ENCODE measurements at regions not wholly inside any gene's neighbourhood (a gene's known extent, or its start where the extent isn't known, plus 50 kb on each side); places are given as distances from the start of the nearest gene placed in this dataset.

DNA sequence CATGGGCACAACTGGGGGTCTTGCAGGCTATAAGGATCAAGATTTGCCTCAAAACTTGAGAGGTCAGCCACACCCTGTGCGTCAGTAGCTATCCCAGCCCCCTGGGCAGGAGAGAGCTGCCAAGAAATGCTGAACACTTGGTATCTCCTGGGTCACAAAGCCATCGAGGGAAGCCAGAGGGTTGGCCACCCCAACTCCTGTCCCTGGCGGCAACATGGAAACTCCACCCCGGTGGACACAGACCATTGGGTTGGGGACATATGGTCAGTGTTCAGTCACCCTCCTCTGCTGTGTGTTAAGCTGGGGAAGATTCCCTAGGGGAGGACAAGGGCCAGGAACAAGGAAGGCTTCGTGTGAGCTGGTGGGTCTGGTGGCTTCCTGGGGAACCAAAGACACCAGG lies 140.6 kb downstream of the C5orf15 start:
- DNase-seq, result no peak

DNA sequence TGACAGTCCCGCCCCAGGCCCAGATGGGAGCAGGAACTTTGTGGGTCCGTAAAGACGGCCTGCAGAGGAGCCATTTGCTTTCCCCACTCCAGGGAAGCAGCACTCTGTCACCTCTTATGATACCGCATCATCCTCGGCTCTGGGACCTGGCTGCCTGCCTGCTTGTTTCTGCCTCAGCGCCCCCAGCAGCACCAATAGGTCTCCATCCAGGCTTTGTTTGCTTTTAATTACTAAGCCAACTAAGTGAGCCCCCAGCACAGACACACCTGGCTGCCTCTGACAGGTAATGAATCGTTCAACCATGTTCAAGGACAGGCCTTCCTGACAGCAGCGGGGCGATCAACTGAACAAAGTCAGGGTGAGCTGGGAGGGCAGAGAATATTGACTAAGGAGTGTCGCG lies 141.4 kb downstream of the C5orf15 start:
- DNase-seq, result no peak

DNA sequence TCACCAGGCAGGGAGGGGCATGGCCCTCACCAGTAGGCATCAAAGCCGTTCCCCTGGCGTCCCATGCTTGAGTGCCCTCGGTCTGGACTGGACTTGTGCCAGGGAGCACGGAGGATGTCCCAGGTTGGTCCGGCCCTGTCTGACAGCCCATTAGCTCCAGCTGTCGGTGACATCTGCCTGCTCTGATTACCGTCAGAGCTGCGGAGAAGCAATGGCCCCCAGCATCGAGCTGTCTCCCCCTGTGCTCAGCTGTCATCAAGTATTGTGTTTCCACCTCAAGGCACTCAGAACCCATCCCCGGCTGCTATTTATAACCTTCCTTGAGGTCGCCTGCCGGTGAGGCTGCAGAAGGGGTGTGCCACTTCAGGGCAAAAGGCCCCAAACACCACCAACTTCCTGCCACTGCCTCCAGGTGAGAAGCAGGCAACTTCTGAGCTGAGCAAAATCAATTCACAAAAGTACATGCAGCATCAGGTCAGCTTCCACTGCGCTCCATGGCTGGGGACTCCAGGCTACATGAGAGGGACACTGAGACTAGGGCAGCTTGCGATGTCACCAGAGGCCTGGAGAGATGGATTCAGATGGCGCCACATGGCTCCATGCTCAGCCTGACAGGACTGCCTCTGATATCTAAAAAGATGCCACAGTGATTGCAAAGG lies 142.7 kb downstream of the C5orf15 start:
- no peak for DNase-seq

DNA sequence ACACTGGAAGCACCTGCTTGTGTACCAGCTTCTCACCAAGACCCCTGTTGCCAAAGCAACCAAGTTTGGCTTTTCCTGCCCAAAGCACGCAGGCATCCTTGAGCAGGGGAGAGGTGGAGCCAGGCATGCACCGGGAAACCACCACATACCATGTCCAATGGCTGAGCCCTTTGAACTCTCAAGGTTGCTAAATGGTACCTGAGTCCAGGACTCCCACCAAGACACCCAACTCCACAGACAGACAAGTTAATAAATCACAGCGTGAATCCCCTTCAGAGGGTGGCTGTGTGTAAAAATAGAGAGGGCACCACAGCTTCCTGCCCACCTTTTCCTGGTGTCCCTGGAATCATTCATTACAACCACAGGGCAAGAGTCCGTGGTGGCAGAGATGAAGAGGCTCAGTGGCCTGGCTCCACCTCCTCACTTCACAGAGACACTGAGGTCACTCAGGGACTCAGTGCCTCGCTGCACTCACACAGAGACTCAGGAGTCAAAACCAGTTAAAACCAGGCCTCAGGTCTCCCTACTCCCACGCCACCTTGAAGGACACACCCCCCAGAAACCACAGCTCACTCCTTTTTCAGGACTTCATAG lies 143.7 kb downstream of the C5orf15 start:
- DNase-seq, result no peak

DNA sequence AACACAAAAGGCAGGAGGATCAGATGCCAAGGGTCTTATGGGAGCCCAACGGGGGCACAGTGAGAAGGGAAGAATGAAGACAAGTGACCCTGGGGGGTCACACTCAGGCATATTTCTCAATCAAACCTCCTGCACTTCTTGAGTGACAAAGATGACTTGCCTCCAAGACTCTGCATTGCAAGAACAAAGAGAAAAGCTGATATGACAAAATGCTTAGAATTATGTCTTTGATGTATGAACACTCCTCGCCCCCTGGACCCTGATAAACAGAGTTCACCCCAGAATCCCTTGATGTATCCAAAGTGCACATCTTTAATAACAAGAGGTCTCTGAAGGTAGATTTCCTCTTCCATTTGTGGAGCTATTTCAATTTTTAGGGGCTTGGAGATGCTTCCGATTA lies 146.5 kb downstream of the C5orf15 start:
- no peak for DNase-seq

DNA sequence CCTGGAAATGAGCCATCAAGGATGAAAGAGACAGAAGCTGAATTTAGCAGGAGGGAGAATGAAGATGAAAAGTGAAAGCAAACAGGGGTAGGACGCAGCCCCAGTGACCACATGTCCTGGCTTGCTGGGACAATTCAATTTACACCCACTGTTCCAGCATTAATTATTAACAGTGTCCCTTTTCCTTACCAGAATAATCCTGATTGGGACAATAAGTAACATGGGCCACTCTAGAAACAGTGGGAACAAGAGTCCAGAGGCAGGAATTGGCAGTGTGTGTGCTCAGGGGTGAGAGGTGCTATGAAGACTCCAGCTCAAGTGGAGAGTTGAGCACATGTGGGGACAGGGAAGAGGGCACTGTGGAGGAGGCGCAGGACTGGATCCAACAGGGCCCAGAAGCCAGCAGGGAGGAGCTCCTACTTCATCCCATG lies 147.1 kb downstream of the C5orf15 start:
- DNase-seq, result no peak

DNA sequence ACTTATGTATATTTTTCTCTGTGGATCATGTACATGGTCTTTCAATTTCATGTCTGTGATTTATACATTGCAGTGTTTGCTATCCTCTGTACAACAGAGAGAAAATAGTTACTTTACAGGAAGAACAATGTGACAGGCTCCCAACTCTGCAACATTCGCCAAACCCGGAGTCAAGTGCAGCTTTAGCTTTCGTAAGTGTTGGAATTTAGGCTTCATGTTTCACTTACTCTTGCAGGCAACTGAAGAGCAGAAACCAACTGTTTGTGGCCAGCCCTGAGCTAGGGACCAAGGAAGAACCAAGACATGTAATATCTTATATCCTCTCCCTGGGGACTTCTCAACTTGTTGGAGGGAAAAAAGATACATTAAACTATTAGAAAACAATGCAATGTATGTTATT lies 147.9 kb downstream of the C5orf15 start:
- DNase-seq, result no peak

DNA sequence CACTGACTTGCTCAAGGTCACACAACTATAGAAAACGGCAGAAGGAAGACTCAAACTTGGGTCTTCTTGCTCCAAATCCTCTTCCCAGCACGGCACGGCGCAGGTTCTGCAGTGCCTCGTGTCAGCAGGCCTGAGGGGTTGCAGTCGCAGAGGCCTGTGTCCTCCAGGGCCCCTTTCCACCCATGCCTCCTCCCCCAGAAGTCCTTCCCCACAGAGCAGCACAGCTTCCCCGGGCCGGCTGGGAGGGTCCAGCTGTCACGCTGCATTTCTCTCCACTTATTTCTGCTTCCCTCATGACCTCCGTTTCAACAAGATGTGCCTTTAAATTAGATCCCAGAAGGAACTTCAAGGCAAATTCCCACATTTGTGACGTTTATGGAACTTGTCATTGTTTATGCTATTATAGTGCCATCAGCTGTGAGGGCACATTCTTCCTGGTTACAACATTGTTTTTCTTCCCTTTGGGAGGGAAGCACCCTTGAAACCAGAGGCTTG lies 148.4 kb downstream of the C5orf15 start:
- no peak for DNase-seq

DNA sequence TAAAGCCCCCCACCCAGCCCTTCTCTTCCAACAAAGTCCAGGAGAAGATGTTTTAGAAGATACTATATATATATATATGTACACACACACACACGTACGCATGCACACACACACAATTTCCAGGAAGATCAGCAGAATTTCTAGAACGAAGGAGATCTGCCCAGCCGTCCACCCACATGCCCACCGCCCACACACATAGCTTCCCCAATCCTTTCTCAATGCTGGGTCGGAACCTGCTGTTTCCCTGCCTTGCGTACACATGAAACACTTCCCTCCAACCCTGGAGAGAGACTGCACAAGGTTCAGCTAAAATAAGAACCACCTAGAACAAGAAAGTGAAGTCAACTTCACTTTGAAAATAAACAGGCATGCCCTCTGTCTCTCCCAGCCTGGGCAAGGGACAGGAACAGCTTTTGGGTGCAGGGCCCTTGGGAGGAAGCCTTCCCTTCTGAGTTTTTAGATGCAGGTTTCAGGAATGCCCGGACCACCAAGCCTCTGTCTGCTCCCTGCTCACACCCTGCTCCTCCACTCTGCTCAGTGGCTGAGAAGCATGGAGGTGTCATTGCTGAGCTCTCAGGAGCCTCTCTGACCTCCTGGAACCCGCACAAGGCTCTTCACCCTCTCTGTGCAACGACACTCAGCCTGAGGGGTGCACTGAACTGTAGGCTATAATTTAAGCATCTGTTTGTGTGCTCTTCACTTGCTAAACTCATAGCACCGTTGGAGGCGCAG lies 149.4 kb downstream of the C5orf15 start:
- DNase-seq, result no peak

DNA sequence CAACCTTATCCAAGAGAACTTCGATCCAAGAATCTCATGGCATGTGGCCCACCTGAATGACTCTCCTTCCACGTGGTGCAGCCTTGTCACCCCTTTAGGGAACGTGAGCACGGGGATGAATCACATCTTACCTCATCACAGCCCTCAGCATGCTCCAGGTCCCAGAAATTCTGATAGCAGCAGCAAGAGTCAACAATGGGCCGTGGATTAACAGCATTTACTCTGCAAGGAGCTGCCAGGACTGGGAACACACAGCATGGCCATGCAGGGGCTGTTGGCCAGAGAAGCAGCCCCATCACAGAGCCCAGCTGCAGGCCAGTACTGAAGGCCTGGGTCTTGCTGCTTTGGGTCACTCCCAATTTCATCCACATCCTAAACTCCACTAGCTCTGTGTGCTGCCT lies 150.4 kb downstream of the C5orf15 start:
- DNase-seq, result no peak

DNA sequence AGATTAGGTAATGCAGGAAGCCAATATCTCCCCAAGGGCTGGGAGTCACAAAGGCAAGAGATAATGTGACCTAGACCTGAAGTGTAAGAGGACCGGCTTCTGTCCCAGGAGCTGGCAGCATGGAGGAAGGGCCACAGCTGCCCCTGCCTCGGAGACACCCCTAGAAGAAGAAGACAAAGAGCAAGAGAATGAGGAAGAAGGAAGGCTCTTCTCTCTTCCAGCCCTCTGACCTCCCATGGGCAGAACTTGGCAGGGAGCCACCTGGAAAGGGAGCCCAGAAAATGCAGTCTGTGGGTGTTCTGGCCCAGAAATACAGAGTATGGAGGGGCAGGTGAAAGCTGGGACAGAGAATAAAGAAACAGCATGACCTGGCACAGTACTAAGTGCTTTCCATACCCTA lies 151.0 kb downstream of the C5orf15 start:
- no peak for DNase-seq

DNA sequence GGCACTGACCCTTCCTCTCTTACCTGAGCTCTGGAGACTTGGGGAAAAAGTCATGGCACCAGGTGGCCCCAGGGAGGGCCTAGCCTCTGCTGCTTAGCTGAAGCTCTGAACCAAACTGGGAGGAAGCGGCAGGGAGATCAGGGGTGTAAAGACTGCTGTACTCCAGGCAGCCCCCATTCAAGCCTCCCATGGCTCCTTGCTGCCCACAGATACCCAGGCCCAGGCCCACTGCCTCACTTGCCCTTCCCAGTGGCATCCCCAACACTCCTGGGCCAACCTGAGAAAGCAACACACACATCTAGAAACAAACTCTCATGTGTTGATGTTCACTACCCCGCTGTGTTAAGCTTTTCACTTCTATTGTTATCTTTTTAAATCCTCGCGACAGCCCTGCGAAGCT lies 151.6 kb downstream of the C5orf15 start:
- DNase-seq, result no peak

DNA sequence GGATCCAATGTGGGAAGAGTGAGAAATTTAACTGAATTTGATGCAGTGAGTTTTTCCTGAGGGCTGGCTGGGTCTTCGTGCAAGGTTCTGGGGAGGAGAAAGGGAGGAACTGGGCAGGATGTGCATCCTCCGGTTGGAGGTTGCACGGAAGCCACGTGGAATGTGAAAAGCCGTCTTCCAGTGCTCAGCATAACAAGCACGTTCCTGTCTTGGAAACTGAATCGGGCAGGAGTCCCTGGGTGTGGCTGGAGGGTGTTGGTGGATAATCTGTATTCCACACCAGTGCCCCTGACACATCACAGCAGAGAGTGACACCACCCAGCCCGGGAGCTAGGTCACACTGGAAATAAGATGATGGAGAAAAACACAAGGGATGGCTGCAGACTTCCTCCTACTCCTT lies 154.3 kb downstream of the C5orf15 start:
- no peak for DNase-seq

DNA sequence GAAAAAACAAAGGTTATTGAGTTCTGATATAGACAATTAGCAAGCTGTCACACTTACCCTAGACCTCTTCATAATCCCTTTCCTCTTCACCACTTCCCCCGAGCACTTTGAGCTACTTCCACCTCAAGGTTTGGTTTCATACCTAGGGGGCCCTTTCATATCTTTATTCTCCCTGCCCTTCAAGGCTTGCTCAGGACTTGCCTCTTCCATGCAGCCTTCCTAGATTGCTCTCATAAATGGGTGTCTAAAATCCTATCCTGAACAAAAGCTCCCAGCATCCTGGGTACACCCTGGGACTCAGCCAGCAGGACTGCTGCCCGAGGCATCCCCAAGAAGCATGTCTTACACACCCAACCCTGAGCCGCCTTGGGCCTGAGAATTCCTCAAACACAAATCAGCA lies 157.3 kb downstream of the C5orf15 start:
- no peak for DNase-seq

DNA sequence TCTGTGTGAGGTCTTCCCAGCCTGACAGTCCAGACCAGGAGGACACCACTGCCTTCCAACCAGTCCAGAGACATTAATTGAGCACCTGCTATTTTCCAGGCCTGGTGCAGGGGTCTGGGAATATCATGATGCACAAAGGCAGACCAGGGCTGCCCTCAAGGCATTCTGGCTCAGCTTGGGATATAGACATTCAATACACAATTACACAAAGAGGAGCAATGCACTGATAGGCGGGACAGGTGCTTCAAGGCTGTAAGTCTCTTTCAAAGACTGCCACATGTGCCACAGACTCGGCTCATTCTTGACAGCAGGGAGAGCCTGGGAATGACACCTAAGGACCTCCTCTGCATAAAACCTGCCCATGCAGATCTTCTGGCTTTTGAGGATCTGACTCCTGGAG lies 158.6 kb downstream of the C5orf15 start:
- no peak for DNase-seq

DNA sequence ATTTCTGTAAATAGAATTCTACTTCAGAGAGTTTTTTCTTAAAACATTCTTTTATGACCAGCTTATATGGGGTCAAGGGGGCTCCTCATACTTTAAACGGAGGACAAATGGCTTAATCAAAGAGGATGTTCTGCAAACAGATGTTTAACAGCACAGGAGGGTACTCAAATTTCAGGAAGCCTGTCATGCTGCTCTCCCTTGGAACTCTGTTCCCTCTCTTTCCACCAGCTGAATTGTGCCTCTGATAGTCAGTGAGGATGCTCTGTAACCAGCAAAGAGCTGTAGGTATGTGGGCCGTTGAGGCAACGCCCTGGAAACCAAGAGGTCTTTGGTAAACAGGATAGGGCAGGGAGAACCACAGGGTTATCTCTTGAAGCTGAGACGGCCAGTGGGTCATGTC lies 161.1 kb downstream of the C5orf15 start:
- no peak for DNase-seq

DNA sequence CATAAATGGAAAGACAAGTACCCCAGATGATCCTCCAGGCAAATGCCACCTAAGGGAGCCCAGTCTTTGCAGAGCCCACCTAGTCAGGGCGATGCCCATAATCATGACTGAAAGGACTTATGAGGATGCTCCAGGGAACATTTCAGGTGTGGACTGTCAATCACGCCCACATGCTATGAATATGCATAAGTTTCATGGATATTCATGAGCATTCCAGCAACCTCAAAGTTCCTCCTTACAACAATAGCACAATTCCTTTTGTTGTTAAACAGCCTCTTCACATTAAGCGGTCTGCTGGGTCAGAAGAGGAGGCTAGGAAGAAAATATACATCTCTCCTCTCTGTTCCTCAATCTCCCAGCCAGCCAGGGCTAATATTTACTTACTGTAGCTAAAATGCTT lies 161.6 kb downstream of the C5orf15 start:
- no peak for DNase-seq

DNA sequence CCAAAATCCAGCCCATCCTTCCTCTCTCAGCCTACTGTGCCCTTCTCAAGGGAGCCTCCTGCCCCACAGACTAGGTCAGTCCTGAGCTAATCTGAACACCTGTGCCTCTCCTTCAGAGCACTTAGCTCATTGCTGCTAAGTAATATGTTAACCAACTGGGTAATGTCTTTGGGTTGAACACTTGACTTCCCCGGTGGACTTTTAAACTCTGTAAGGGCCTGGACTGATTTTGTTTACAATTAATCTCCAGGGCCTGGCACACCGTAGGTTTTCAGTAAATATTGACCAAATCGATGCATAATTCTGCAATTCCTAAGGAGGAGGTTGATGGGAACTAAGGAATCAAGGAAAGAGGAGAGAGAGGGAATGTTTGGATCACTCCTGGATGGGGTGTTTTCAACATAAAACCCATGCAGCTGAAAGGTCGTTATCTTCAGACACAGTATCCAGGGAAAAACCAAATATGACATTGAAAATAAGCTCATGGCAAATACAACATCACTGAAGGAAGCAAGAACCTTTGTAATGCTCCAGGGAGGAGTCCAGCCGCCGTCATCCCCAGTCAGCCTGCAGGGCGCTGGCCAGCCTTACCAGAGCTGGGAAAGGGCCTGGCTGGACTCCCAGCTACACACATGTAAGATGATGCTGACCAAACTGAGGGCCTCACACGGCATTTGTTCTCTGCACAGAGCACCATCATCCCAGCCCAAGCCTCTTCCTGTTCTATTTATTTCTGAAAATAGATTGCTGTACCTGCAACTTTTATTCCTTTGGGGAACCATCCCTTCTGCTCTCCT lies 166.3 kb downstream of the C5orf15 start:
- no peak for DNase-seq

DNA sequence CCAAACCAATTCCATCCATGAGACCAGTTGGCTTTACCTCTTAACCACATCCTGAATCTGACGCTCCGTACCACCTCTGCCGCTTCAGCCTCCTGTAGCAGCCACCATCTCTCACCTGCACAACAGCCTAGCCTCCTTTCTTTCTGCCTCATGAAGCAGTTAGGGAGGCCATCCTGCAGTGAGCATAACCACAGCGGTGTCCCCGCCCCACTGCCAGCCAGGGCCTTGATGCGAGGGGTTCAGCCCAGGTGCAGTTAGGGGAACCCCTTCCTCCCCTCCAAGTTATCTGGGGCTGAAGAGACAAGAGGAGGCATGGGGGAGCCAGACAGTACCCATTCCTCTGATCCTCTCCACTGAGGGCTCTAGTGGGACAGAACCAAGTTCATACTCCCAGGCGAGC lies 167.0 kb downstream of the C5orf15 start:
- no peak for DNase-seq

DNA sequence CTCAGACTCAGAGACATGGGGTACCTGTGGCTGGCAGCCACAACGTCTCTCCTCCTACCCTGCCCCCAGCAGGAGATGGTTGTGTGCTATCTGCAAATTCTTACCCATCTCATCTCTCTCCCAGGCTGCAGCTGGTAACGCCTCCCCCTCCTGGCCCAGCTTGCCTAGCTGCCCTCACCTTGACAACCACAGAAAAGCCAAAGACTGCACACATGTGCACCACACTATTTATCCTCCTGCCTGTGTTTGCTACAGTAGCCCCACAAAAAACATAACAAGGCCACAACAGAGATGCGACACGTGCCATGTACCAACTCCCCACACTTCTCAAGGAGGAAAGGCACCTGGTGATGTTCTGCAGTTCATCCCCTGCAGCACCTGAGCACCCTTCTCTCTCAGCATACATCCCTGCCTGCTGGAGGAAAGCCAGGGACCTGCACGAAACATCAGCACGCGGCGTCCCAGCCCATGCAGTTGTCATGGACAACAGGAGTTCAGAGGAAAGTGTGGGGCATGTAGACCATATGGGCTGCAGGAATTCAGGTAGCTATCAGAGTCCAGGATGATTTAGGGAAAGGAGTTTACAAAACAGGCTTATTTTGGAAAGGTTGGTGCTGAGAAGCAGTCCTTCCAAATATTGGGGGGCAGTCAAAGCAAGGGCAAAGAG lies 168.7 kb downstream of the C5orf15 start:
- no peak for DNase-seq

DNA sequence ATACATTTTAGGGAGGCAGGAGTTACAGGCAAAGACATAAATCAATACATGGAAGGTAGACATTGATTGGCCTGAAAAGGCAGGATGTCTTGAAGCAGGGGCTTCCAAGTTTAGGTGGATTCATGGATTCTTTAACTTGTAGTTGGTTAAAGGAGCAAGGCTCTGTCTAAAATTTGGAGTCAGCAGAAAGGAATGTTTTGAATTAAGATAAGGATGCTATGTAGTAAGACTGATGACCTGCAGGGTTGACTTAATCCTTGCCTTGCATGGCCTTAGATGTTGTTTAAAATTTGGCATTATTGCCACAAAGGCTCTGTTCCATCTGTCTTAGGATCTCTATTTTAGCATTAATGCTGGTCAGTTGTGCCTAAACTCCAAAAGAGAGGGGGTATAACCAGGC lies 171.3 kb downstream of the C5orf15 start:
- no peak for DNase-seq

DNA sequence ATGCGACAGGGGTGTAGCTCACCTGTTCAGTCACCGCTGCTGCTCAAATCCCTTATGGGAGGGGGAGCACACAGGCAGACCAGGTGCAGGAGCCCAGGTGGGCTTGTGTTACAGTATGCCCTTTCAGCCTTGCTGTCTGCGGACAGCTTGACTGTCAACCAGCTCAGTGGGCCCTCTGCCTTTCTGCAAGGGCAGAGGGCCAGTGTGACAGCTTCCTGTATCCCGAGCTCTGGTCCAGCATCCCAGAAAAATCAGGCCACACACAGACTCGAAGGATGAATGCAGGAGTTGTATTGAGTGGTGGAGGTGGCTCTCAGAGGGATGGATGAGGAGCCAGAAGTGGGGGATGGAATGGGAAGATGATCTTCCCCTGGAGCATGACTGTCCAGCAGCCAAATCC lies 172.2 kb downstream of the C5orf15 start:
- no peak for DNase-seq
